ENCODE measurements at regions not wholly inside any gene's neighbourhood (a gene's known extent, or its start where the extent isn't known, plus 50 kb on each side); places are given as distances from the start of the nearest gene placed in this dataset.
"Not testable (repeated sequence)": the region's sequence is repeated elsewhere in the genome, so short reads cannot be mapped to it uniquely, and the experiment has no call there.

- DNase-seq (ENCODE audit: low read depth) = peak; percentile 68
Measured at GRCh38 chrX:44675362-44676024, 132.8 kb upstream of the FUNDC1 start.

DNA sequence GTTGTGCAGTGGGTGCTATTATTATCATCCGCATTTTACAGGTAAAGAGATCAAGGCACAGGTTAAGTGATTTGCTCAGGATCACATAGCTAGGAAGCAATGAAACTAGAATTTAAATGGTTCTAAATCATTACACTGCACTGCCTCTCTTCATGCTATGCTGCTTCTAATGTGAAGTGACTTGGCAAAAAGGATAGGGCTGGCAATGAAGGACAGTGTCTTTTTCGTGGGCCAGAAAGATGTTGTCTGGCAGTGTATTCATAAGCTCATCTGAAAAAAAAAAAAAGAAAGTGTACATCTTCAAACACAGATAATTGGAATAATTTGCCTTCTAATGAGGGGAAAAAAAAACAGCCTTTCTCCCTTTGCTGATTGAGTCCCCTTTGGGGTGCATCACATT lies 132.2 kb upstream of the FUNDC1 start:
- DNase-seq (ENCODE audit: low read depth) = no peak

- DNase-seq (ENCODE audit: low read depth) = no peak
Measured at GRCh38 chrX:44669626-44670025, 127.0 kb upstream of the FUNDC1 start.

DNA sequence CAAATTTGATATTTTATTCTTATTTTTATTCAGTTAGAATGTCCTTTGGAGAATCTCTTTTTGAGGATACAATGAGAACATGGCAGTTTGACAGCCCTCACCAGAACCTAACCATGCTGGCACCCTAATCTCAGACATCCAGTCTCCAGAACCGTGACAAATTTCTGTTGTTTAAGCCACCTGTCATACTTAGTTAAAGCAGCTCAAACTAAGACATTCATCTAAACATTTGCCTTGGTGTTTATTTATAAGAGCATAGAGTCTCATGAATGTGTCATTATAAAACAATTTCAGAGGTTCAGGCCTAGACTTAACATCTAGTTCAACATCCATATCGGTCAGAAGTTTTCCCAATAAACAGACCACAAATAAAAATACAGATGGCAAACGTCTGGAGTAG lies 125.1 kb upstream of the FUNDC1 start:
- no peak for DNase-seq (ENCODE audit: low read depth)

- not testable (repeated sequence) for DNase-seq (ENCODE audit: low read depth)
Measured at GRCh38 chrX:44657718-44658246, 115.1 kb upstream of the FUNDC1 start.

DNA sequence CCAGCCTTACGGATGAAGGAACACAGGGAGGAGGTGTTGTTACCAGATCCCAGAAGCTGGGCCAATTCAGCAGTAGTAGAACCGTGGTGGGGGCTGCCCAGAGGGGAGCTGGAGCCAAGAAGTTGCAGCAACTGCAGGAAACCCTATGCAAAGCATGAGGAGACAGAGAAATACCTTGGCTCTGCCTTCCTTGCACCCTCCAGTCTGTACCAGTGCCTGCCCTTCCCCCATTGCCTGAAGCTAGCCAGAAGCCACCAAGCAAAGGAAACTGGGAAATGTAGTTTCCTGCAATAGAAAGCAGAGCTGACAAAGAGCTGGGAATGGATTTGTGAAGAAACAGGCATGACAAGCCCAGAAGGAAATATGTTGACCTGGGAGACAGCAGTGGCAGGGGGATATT lies 108.7 kb upstream of the FUNDC1 start:
- DNase-seq (ENCODE audit: low read depth) = no peak

GRCh38 chrX:44643723-44644122 lies 101.1 kb upstream of the FUNDC1 start:
- DNase-seq (ENCODE audit: low read depth) = no peak

GRCh38 chrX:44637282-44637681 lies 94.6 kb upstream of the FUNDC1 start:
- DNase-seq (ENCODE audit: low read depth) = no peak

- DNase-seq (ENCODE audit: low read depth) = no peak
Measured at GRCh38 chrX:44621078-44621477, 78.4 kb upstream of the FUNDC1 start.

DNA sequence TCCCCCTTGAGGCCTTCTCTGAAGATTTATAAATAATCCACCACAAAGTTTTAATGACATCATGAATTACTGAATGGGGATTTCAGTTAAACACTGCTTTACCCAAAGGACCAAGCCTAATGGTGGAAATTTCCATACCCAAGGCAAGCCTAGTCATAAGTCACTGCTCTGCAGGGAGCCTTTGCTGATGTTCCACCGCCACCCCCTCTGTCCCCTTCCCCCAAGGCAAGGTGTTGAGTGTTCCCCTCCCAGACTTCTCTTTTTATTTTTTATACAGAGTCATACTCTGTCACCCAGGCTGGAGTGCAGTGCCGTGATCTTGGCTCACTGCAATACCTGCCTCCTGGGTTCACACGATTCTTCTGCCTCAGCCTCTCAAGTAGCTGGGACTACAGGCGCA lies 76.4 kb upstream of the FUNDC1 start:
- no peak for DNase-seq (ENCODE audit: low read depth)

DNA sequence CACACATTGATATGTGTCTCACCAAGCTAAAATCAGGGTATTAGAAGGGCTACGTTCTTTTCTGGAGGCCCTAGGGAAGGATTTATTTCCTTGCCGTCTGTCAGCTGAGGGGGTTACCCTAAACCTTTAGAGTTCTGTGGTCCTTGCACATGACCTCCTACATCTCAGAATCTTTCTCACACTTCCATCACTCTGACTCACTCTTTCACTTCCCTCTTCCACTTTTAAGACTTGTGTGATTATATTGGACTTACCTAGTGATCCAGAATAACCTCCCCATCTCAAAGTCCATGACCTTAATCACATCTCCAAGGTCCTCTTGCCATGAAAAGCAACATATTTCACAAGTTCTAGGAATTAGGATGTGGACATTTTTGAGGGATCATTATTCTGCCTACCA lies 53.6 kb upstream of the FUNDC1 start:
- DNase-seq (ENCODE audit: low read depth) = no peak
